Panc1 (cell line): ENCODE measurements at regions not wholly inside any gene's neighbourhood (a gene's known extent, or its start where the extent isn't known, plus 50 kb on each side); places are given as distances from the start of the nearest gene placed in this dataset.

ENCODE experiments used
- ATAC-seq: fragments of 200-7000 bp; cut with Tn5 transposase; 2 replicates; pipeline ENCODE4 v1.9.1; 2020; ENCODE audit warnings: mild to moderate bottlenecking, moderate library complexity
- BruUV-seq: library from RNA; stranded (reverse); fragments of 400-500 nt; replicated peaks from 2 replicates; lab custom pipeline; 2021; lab: Mats Ljungman, UMichigan
- CTCF ChIA-PET: fragments of 300-600 bp; sonication (Branson Sonifier 250); formaldehyde crosslinking; loops from one replicate; lab custom pipeline; 2022; ENCODE audit warnings: antibody characterized with exemption; lab: Charles Lee
- POLR2A ChIA-PET: fragments of 300-600 bp; sonication (Branson Sonifier 250); formaldehyde crosslinking; loops from one replicate; lab custom pipeline; 2022; ENCODE audit warnings: antibody characterized with exemption; lab: Charles Lee
- DNase-seq: peaks from one replicate; pipeline ENCODE4 v3.0.0-alpha.2; 2010; ENCODE audit warnings: low read depth, low spot score
- H3K27ac ChIP-seq: 2 replicates; pipeline ENCODE4 v1.5.1; 2011; ENCODE audit warnings: mild to moderate bottlenecking, low read length, inconsistent platforms
- H3K27me3 ChIP-seq: fragments of 200-500 bp; sonication (Bioruptor generic); 2 replicates; pipeline ENCODE4 v1.6.0; 2014; ENCODE audit warnings: low read length, inconsistent platforms; ENCODE audit not compliant: control insufficient read depth, insufficient read depth
- H3K36me3 ChIP-seq: fragments of 200-500 bp; sonication (Bioruptor generic); 2 replicates; pipeline ENCODE4 v1.5.1; 2014; ENCODE audit warnings: inconsistent platforms, mild to moderate bottlenecking, low read length, moderate library complexity; ENCODE audit not compliant: control insufficient read depth, insufficient read depth
- H3K4me1 ChIP-seq: 2 replicates; pipeline ENCODE4 v1.5.1; 2011; ENCODE audit warnings: inconsistent platforms, mild to moderate bottlenecking, low read length, moderate library complexity; ENCODE audit not compliant: control insufficient read depth, insufficient read depth
- H3K4me3 ChIP-seq, 2 experiments: 2 replicates each; pipeline ENCODE4 v1.5.1; 2011 to 2012; ENCODE audit warnings: low read depth in 2 of 2, low read length in 2 of 2, mild to moderate bottlenecking in 2 of 2, inconsistent platforms in 1 of 2, moderate library complexity in 1 of 2
- H3K9me3 ChIP-seq: fragments of 200-500 bp; sonication (Bioruptor generic); 2 replicates; pipeline ENCODE4 v1.5.1; 2014; ENCODE audit warnings: low read depth, mild to moderate bottlenecking, inconsistent platforms, low read length, moderate library complexity; ENCODE audit not compliant: control insufficient read depth, insufficient read depth
- CTCF ChIP-seq: fragments of 450-650 bp; IDR thresholded peaks from 2 replicates; pipeline ENCODE4 v1.5.1; 2017; ENCODE audit warnings: mild to moderate bottlenecking
- POLR2AphosphoS5 ChIP-seq: IDR thresholded peaks from 2 replicates; pipeline ENCODE4 v1.6.1; 2012; ENCODE audit warnings: mild to moderate bottlenecking, low read depth, low read length, moderate library complexity
- REST ChIP-seq, 2 experiments: IDR thresholded peaks; 2 replicates each; pipeline ENCODE4 v1.6.1; 2011 to 2012; ENCODE audit warnings: low read depth in 2 of 2, control low read depth in 1 of 2, low read length in 1 of 2, mild to moderate bottlenecking in 1 of 2, moderate library complexity in 1 of 2; ENCODE audit not compliant: insufficient read depth in 1 of 2
- SIN3A ChIP-seq: IDR thresholded peaks from 2 replicates; pipeline ENCODE4 v1.6.1; 2012; ENCODE audit warnings: low read depth, mild to moderate bottlenecking, low read length, moderate library complexity, borderline replicate concordance; ENCODE audit not compliant: insufficient read depth
- TCF7L2 ChIP-seq: IDR thresholded peaks from 2 replicates; pipeline ENCODE4 v1.6.1; 2011; ENCODE audit warnings: mild to moderate bottlenecking, low read depth, low read length, inconsistent platforms
- in situ Hi-C: cut with HindIII; loops from 2 replicates; pipeline ENCODE4 v1.10.0; 2016; ENCODE audit warnings: low sequenced_read_pairs, low pct_unique_long_range_greater_than_20kb
- intact Hi-C: fragments of 100-400 bp; cut with micrococcal nuclease; formaldehyde crosslinking; loops from one replicate; pipeline ENCODE4 v1.10.0; 2022; ENCODE audit not compliant: unreplicated experiment

- CTCF ChIA-PET: no interaction called here
- Histone ChIP-seq H3K27me3 (no peaks in the 10 kb centered on the region), H3K27ac (peak overlapping the region; percentile 57), H3K36me3 (no peaks in the 10 kb centered on the region), H3K4me1 (no peaks in the 10 kb centered on the region), H3K9me3 (no peaks in the 10 kb centered on the region), H3K4me3 (peak overlapping the region; percentile 33 to 68)
- TF ChIP-seq REST (IDR thresholded peaks at IDR 0.05; ENCODE audit: insufficient read depth in 1 of 2, low read depth in 2 of 2, low read length in 1 of 2): no peak
- TF ChIP-seq TCF7L2: no peak
- no peak for TF ChIP-seq SIN3A
- TF ChIP-seq POLR2AphosphoS5: no peak
- TF ChIP-seq CTCF: no peak
- DNase-seq: peak; percentile 30
- intact Hi-C loops (no loop called here), in situ Hi-C loops (no loop called here)
- POLR2A ChIA-PET: no interaction called here
- no TSS peak for BruUV-seq
- peak; percentile 88 for ATAC-seq
Measured at GRCh38 chr12:42691991-42692557, 102.5 kb upstream of the PRICKLE1 start.

GRCh38 chr12:42690264-42690663, 100.7 kb upstream of the PRICKLE1 start:
- Histone ChIP-seq H3K4me1 (no peaks in the 10 kb centered on the region), H3K4me3 (no peak overlapping the region), H3K27me3 (no peaks in the 10 kb centered on the region), H3K36me3 (no peaks in the 10 kb centered on the region), H3K27ac (no peak overlapping the region), H3K9me3 (no peaks in the 10 kb centered on the region)
- ChIA-PET CTCF (no interaction called here), POLR2A (no interaction called here)
- DNase-seq: no peak
- ATAC-seq: no peak
- no TSS peak for BruUV-seq
- no peak for TF ChIP-seq TCF7L2
- TF ChIP-seq SIN3A: no peak
- TF ChIP-seq POLR2AphosphoS5: no peak
- no peak for TF ChIP-seq CTCF
- TF ChIP-seq REST (IDR thresholded peaks at IDR 0.05; ENCODE audit: insufficient read depth in 1 of 2, low read depth in 2 of 2, low read length in 1 of 2): no peak
- intact Hi-C loops (no loop called here), in situ Hi-C loops (no loop called here)
